ENCODE measurements at regions not wholly inside any gene's neighbourhood (a gene's known extent, or its start where the extent isn't known, plus 50 kb on each side); places are given as distances from the start of the nearest gene placed in this dataset.

DNA sequence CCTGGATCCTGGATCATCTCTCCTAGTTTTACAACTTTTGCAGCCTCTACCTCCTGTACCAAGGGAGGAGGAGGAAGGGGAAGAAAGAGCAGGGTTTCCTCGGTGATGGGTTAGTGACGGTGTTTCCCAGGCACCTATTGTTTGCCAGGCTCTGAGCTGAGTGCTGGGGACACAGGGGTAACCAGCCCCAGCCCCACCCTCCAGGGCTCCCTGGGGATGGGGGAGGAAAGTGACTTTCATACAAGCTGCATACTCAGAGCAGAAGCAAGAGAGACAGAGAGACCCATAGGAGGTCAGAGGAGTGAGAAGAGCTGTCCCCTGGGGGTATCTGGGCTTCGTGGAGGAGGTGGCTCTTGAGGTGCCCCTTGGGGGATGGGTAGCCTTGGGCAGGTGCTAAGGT, 89.4 kb upstream of the THY1 start:
- TF ChIP-seq EGR1 (IDR thresholded peaks at IDR 0.05) (no peak), EP300 (IDR thresholded peaks at IDR 0.05; ENCODE audit: borderline replicate concordance) (no peak), CREB1 (IDR thresholded peaks at IDR 0.05; ENCODE audit: low read depth) (no peak), RAD21 (IDR thresholded peaks at IDR 0.05; ENCODE audit: low read depth) (no peak), CEBPB (IDR thresholded peaks at IDR 0.05) (no peak), TEAD4 (IDR thresholded peaks at IDR 0.05) (no peak), YY1 (IDR thresholded peaks at IDR 0.05; ENCODE audit: low read depth) (no peak), ZBTB7A (IDR thresholded peaks at IDR 0.05; ENCODE audit: low read depth) (no peak)
- TF ChIP-seq, protein P1, sequence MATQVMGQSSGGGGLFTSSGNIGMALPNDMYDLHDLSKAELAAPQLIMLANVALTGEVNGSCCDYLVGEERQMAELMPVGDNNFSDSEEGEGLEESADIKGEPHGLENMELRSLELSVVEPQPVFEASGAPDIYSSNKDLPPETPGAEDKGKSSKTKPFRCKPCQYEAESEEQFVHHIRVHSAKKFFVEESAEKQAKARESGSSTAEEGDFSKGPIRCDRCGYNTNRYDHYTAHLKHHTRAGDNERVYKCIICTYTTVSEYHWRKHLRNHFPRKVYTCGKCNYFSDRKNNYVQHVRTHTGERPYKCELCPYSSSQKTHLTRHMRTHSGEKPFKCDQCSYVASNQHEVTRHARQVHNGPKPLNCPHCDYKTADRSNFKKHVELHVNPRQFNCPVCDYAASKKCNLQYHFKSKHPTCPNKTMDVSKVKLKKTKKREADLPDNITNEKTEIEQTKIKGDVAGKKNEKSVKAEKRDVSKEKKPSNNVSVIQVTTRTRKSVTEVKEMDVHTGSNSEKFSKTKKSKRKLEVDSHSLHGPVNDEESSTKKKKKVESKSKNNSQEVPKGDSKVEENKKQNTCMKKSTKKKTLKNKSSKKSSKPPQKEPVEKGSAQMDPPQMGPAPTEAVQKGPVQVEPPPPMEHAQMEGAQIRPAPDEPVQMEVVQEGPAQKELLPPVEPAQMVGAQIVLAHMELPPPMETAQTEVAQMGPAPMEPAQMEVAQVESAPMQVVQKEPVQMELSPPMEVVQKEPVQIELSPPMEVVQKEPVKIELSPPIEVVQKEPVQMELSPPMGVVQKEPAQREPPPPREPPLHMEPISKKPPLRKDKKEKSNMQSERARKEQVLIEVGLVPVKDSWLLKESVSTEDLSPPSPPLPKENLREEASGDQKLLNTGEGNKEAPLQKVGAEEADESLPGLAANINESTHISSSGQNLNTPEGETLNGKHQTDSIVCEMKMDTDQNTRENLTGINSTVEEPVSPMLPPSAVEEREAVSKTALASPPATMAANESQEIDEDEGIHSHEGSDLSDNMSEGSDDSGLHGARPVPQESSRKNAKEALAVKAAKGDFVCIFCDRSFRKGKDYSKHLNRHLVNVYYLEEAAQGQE (IDR thresholded peaks at IDR 0.05; ENCODE audit: low read depth), result no peak
- TF ChIP-seq, protein P2, sequence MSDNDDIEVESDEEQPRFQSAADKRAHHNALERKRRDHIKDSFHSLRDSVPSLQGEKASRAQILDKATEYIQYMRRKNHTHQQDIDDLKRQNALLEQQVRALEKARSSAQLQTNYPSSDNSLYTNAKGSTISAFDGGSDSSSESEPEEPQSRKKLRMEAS (IDR thresholded peaks at IDR 0.05), result no peak

All from Ishikawa (cell line).